GM12891 (cell line): ENCODE measurements at regions not wholly inside any gene's neighbourhood (a gene's known extent, or its start where the extent isn't known, plus 50 kb on each side); places are given as distances from the start of the nearest gene placed in this dataset.

Source experiments
- PAX5 ChIP-seq: IDR thresholded peaks from 2 replicates; pipeline ENCODE4 v1.6.1; 2011; ENCODE audit warnings: low read length, moderate library complexity, mild to moderate bottlenecking; ENCODE audit not compliant: insufficient read depth, severe bottlenecking
- POLR2A ChIP-seq: IDR thresholded peaks from 2 replicates; pipeline ENCODE4 v1.6.1; 2011; ENCODE audit warnings: low read depth, low read length, control low read depth
- POLR2AphosphoS5 ChIP-seq: IDR thresholded peaks from 2 replicates; pipeline ENCODE4 v1.6.1; 2011; ENCODE audit warnings: low read depth, low read length, control low read depth
- POU2F2 ChIP-seq: IDR thresholded peaks from 2 replicates; pipeline ENCODE4 v1.6.1; 2011; ENCODE audit warnings: low read depth, mild to moderate bottlenecking, control low read depth, low read length, moderate library complexity
- TAF1 ChIP-seq: IDR thresholded peaks from 2 replicates; pipeline ENCODE4 v1.6.1; 2011; ENCODE audit warnings: low read depth, low read length, control low read depth

GRCh38 chr5:121780406-121780805 is 71.3 kb upstream of the FTMT start:
- TF ChIP-seq POLR2A: no peak
- TF ChIP-seq PAX5: no peak
- TF ChIP-seq POU2F2: no peak
- TF ChIP-seq POLR2AphosphoS5: no peak
- no peak for TF ChIP-seq TAF1
